ENCODE measurements at regions not wholly inside any gene's neighbourhood (a gene's known extent, or its start where the extent isn't known, plus 50 kb on each side); places are given as distances from the start of the nearest gene placed in this dataset.

GRCh38 chr4:84379917-84380641 lies 119.0 kb downstream of the NKX6-1 start:
- H3K27ac ChIP-seq (ENCODE audit: insufficient read depth in 1 of 2, low read depth in 1 of 2, low read length in 2 of 2, poor library complexity in 1 of 2, severe bottlenecking in 2 of 2), result no peak overlapping the region
- ChIA-PET CTCF (no interaction called here), POLR2A (no interaction called here)
- no peak overlapping the region for H3K4me3 ChIP-seq (ENCODE audit: control insufficient read depth in 1 of 7, extremely low read depth in 1 of 7, insufficient read depth in 4 of 7, low read depth in 2 of 7, low read length in 6 of 7)
- H3K27me3 ChIP-seq (replicated peaks in 2 of 5; ENCODE audit: control insufficient read depth in 4 of 5, insufficient read depth in 5 of 5, low read length in 4 of 5), result peaks cover 2 to 17% (median 5%) of the 10 kb centered on the region in 5 experiments
- H3K4me1 ChIP-seq (ENCODE audit: control extremely low read depth in 1 of 4, control insufficient read depth in 4 of 4, insufficient read depth in 4 of 4, low read length in 3 of 4), result no peaks in the 10 kb centered on the region
- H3K9me3 ChIP-seq (ENCODE audit: control extremely low read depth in 1 of 5, control insufficient read depth in 4 of 5, insufficient read depth in 2 of 5, low read depth in 1 of 5, low read length in 4 of 5), result no peaks in the 10 kb centered on the region
- WGBS (ENCODE audit: insufficient coverage), result 54% methylated on average over 7 of the region's 13 CpGs
- no peak for DNase-seq
- no peaks in the 10 kb centered on the region for H3K36me3 ChIP-seq (ENCODE audit: control insufficient read depth in 4 of 4, insufficient read depth in 4 of 4, low read length in 3 of 4)

GRCh38 chr4:84378983-84379382 lies 120.1 kb downstream of the NKX6-1 start:
- POLR2A ChIA-PET, result no interaction called here

GRCh38 chr4:84378356-84378755 lies 120.7 kb downstream of the NKX6-1 start:
- Histone ChIP-seq H3K36me3 (ENCODE audit: control insufficient read depth in 4 of 4, insufficient read depth in 4 of 4, low read length in 3 of 4) (no peaks in the 10 kb centered on the region), H3K4me1 (ENCODE audit: control extremely low read depth in 1 of 4, control insufficient read depth in 4 of 4, insufficient read depth in 4 of 4, low read length in 3 of 4) (no peaks in the 10 kb centered on the region), H3K27ac (ENCODE audit: insufficient read depth in 1 of 2, low read depth in 1 of 2, low read length in 2 of 2, poor library complexity in 1 of 2, severe bottlenecking in 2 of 2) (no peak overlapping the region), H3K9me3 (ENCODE audit: control extremely low read depth in 1 of 5, control insufficient read depth in 4 of 5, insufficient read depth in 2 of 5, low read depth in 1 of 5, low read length in 4 of 5) (no peaks in the 10 kb centered on the region), H3K27me3 (replicated peaks in 2 of 5; ENCODE audit: control insufficient read depth in 4 of 5, insufficient read depth in 5 of 5, low read length in 4 of 5) (peaks cover 2 to 17% (median 5%) of the 10 kb centered on the region in 5 experiments), H3K4me3 (ENCODE audit: control insufficient read depth in 1 of 7, extremely low read depth in 1 of 7, insufficient read depth in 4 of 7, low read depth in 2 of 7, low read length in 6 of 7) (no peak overlapping the region)
- CTCF ChIA-PET, result no interaction called here
- POLR2A ChIA-PET, result no interaction called here
- no peak for DNase-seq
- WGBS (ENCODE audit: insufficient coverage), result 60% methylated on average over 3 of the region's 5 CpGs

More at GRCh38 chr4:84378983-84379382, 120.1 kb downstream of the NKX6-1 start:
- Histone ChIP-seq H3K27ac (ENCODE audit: insufficient read depth in 1 of 2, low read depth in 1 of 2, low read length in 2 of 2, poor library complexity in 1 of 2, severe bottlenecking in 2 of 2) (no peak overlapping the region), H3K9me3 (ENCODE audit: control extremely low read depth in 1 of 5, control insufficient read depth in 4 of 5, insufficient read depth in 2 of 5, low read depth in 1 of 5, low read length in 4 of 5) (no peaks in the 10 kb centered on the region), H3K4me3 (ENCODE audit: control insufficient read depth in 1 of 7, extremely low read depth in 1 of 7, insufficient read depth in 4 of 7, low read depth in 2 of 7, low read length in 6 of 7) (no peak overlapping the region), H3K4me1 (ENCODE audit: control extremely low read depth in 1 of 4, control insufficient read depth in 4 of 4, insufficient read depth in 4 of 4, low read length in 3 of 4) (no peaks in the 10 kb centered on the region), H3K36me3 (ENCODE audit: control insufficient read depth in 4 of 4, insufficient read depth in 4 of 4, low read length in 3 of 4) (no peaks in the 10 kb centered on the region), H3K27me3 (replicated peaks in 2 of 5; ENCODE audit: control insufficient read depth in 4 of 5, insufficient read depth in 5 of 5, low read length in 4 of 5) (peaks cover 2 to 17% (median 5%) of the 10 kb centered on the region in 5 experiments)
- 55% methylated on average over 1 of the region's 4 CpGs for WGBS (ENCODE audit: insufficient coverage)
- no peak for DNase-seq
- CTCF ChIA-PET, result no interaction called here

GRCh38 chr4:84366907-84367306 lies 132.2 kb downstream of the NKX6-1 start:
- no peaks in the 10 kb centered on the region for H3K4me1 ChIP-seq (ENCODE audit: control extremely low read depth in 1 of 4, control insufficient read depth in 4 of 4, insufficient read depth in 4 of 4, low read length in 3 of 4)
- POLR2A ChIA-PET, result no interaction called here
- 100% methylated on average over 1 of the region's 2 CpGs for WGBS (ENCODE audit: insufficient coverage)

GRCh38 chr4:84366161-84366560 lies 132.9 kb downstream of the NKX6-1 start:
- CTCF ChIA-PET, result no interaction called here

More at GRCh38 chr4:84366907-84367306, 132.2 kb downstream of the NKX6-1 start:
- H3K27ac ChIP-seq (ENCODE audit: insufficient read depth in 1 of 2, low read depth in 1 of 2, low read length in 2 of 2, poor library complexity in 1 of 2, severe bottlenecking in 2 of 2), result no peak overlapping the region
- H3K36me3 ChIP-seq (ENCODE audit: control insufficient read depth in 4 of 4, insufficient read depth in 4 of 4, low read length in 3 of 4), result no peaks in the 10 kb centered on the region
- CTCF ChIA-PET, result no interaction called here
- H3K27me3 ChIP-seq (replicated peaks in 2 of 5; ENCODE audit: control insufficient read depth in 4 of 5, insufficient read depth in 5 of 5, low read length in 4 of 5), result no peaks in the 10 kb centered on the region
- H3K4me3 ChIP-seq (ENCODE audit: control insufficient read depth in 1 of 7, extremely low read depth in 1 of 7, insufficient read depth in 4 of 7, low read depth in 2 of 7, low read length in 6 of 7), result no peak overlapping the region
- DNase-seq, result no peak
- peaks cover 0 to 1% (median 0%) of the 10 kb centered on the region in 5 experiments for H3K9me3 ChIP-seq (ENCODE audit: control extremely low read depth in 1 of 5, control insufficient read depth in 4 of 5, insufficient read depth in 2 of 5, low read depth in 1 of 5, low read length in 4 of 5)

GRCh38 chr4:84362896-84363655 lies 136.0 kb downstream of the NKX6-1 start:
- WGBS (ENCODE audit: insufficient coverage), result 86% methylated on average over 10 of the region's 10 CpGs
- Histone ChIP-seq H3K27ac (ENCODE audit: insufficient read depth in 1 of 2, low read depth in 1 of 2, low read length in 2 of 2, poor library complexity in 1 of 2, severe bottlenecking in 2 of 2) (no peak overlapping the region), H3K36me3 (ENCODE audit: control insufficient read depth in 4 of 4, insufficient read depth in 4 of 4, low read length in 3 of 4) (no peaks in the 10 kb centered on the region), H3K4me3 (ENCODE audit: control insufficient read depth in 1 of 7, extremely low read depth in 1 of 7, insufficient read depth in 4 of 7, low read depth in 2 of 7, low read length in 6 of 7) (no peak overlapping the region), H3K27me3 (replicated peaks in 2 of 5; ENCODE audit: control insufficient read depth in 4 of 5, insufficient read depth in 5 of 5, low read length in 4 of 5) (no peaks in the 10 kb centered on the region), H3K9me3 (ENCODE audit: control extremely low read depth in 1 of 5, control insufficient read depth in 4 of 5, insufficient read depth in 2 of 5, low read depth in 1 of 5, low read length in 4 of 5) (peaks cover 0 to 1% (median 0%) of the 10 kb centered on the region in 5 experiments), H3K4me1 (ENCODE audit: control extremely low read depth in 1 of 4, control insufficient read depth in 4 of 4, insufficient read depth in 4 of 4, low read length in 3 of 4) (no peaks in the 10 kb centered on the region)
- ChIA-PET CTCF (no interaction called here), POLR2A (no interaction called here)
- DNase-seq, result no peak

More at GRCh38 chr4:84366161-84366560, 132.9 kb downstream of the NKX6-1 start:
- POLR2A ChIA-PET, result no interaction called here
- no peak for DNase-seq
- Histone ChIP-seq H3K4me1 (ENCODE audit: control extremely low read depth in 1 of 4, control insufficient read depth in 4 of 4, insufficient read depth in 4 of 4, low read length in 3 of 4) (no peaks in the 10 kb centered on the region), H3K36me3 (ENCODE audit: control insufficient read depth in 4 of 4, insufficient read depth in 4 of 4, low read length in 3 of 4) (no peaks in the 10 kb centered on the region), H3K4me3 (ENCODE audit: control insufficient read depth in 1 of 7, extremely low read depth in 1 of 7, insufficient read depth in 4 of 7, low read depth in 2 of 7, low read length in 6 of 7) (no peak overlapping the region), H3K9me3 (ENCODE audit: control extremely low read depth in 1 of 5, control insufficient read depth in 4 of 5, insufficient read depth in 2 of 5, low read depth in 1 of 5, low read length in 4 of 5) (peaks cover 0 to 1% (median 0%) of the 10 kb centered on the region in 5 experiments), H3K27me3 (replicated peaks in 2 of 5; ENCODE audit: control insufficient read depth in 4 of 5, insufficient read depth in 5 of 5, low read length in 4 of 5) (no peaks in the 10 kb centered on the region), H3K27ac (ENCODE audit: insufficient read depth in 1 of 2, low read depth in 1 of 2, low read length in 2 of 2, poor library complexity in 1 of 2, severe bottlenecking in 2 of 2) (no peak overlapping the region)
- WGBS (ENCODE audit: insufficient coverage), result 100% methylated on average over 1 of the region's 3 CpGs

- H3K27ac ChIP-seq (ENCODE audit: insufficient read depth in 1 of 2, low read depth in 1 of 2, low read length in 2 of 2, poor library complexity in 1 of 2, severe bottlenecking in 2 of 2), result no peak overlapping the region
- DNase-seq, result no peak
- no peaks in the 10 kb centered on the region for H3K36me3 ChIP-seq (ENCODE audit: control insufficient read depth in 4 of 4, insufficient read depth in 4 of 4, low read length in 3 of 4)
- H3K4me3 ChIP-seq (ENCODE audit: control insufficient read depth in 1 of 7, extremely low read depth in 1 of 7, insufficient read depth in 4 of 7, low read depth in 2 of 7, low read length in 6 of 7), result no peak overlapping the region
- POLR2A ChIA-PET, result no interaction called here
- peaks cover 2 to 21% (median 4%) of the 10 kb centered on the region in 5 experiments for H3K9me3 ChIP-seq (ENCODE audit: control extremely low read depth in 1 of 5, control insufficient read depth in 4 of 5, insufficient read depth in 2 of 5, low read depth in 1 of 5, low read length in 4 of 5)
- no peaks in the 10 kb centered on the region for H3K27me3 ChIP-seq (replicated peaks in 2 of 5; ENCODE audit: control insufficient read depth in 4 of 5, insufficient read depth in 5 of 5, low read length in 4 of 5)
- CTCF ChIA-PET, result no interaction called here
- no peaks in the 10 kb centered on the region for H3K4me1 ChIP-seq (ENCODE audit: control extremely low read depth in 1 of 4, control insufficient read depth in 4 of 4, insufficient read depth in 4 of 4, low read length in 3 of 4)
- WGBS (ENCODE audit: insufficient coverage), result 100% methylated on average over 2 of the region's 3 CpGs
Measured at GRCh38 chr4:84342161-84342560, 156.9 kb downstream of the NKX6-1 start.

Data from common myeloid progenitor, CD34-positive (primary cell).